DMS153 treated with DMSO at 0.1 percent for 48 hours (cell line): ENCODE measurements at regions not wholly inside any gene's neighbourhood (a gene's known extent, or its start where the extent isn't known, plus 50 kb on each side); places are given as distances from the start of the nearest gene placed in this dataset.

Experiments
- DNase-seq: peaks from one replicate; lab custom pipeline; 2025; ENCODE audit not compliant: unreplicated experiment; lab: John Stamatoyannopoulos, UW

GRCh38 chr16:79449067-79449769 lies 151.3 kb downstream of the MAF start:
- DNase-seq = no peak

GRCh38 chr16:79444572-79444971 lies 156.0 kb downstream of the MAF start:
- no peak for DNase-seq

GRCh38 chr16:79439901-79440300 lies 160.6 kb downstream of the MAF start:
- no peak for DNase-seq

- no peak for DNase-seq
Measured at GRCh38 chr16:79437764-79438751, 162.5 kb downstream of the MAF start.

- DNase-seq = no peak
Measured at GRCh38 chr16:79436885-79437284, 163.7 kb downstream of the MAF start.

- DNase-seq = no peak
Measured at GRCh38 chr16:79434771-79435170, 165.8 kb downstream of the MAF start.

GRCh38 chr16:79434092-79434491 lies 166.4 kb downstream of the MAF start:
- DNase-seq = no peak

- no peak for DNase-seq
Measured at GRCh38 chr16:79431923-79432322, 168.6 kb downstream of the MAF start.

GRCh38 chr16:79430191-79430678 lies 170.3 kb downstream of the MAF start:
- peak; percentile 39 for DNase-seq

GRCh38 chr16:79429381-79430190 lies 171.0 kb downstream of the MAF start:
- DNase-seq = no peak

- DNase-seq = peak; percentile 63
Measured at GRCh38 chr16:79426663-79427062, 173.9 kb downstream of the MAF start.

- no peak for DNase-seq
Measured at GRCh38 chr16:79422064-79422463, 178.5 kb downstream of the MAF start.

- DNase-seq = no peak
Measured at GRCh38 chr16:79421126-79421525, 179.4 kb downstream of the MAF start.

GRCh38 chr16:79420493-79420892 lies 180.0 kb downstream of the MAF start:
- DNase-seq = no peak

- no peak for DNase-seq
Measured at GRCh38 chr16:79419148-79419547, 181.4 kb downstream of the MAF start.

- no peak for DNase-seq
Measured at GRCh38 chr16:79417601-79418008, 182.9 kb downstream of the MAF start.

GRCh38 chr16:79415983-79416640 lies 184.4 kb downstream of the MAF start:
- no peak for DNase-seq

- DNase-seq = no peak
Measured at GRCh38 chr16:79412783-79413225, 187.7 kb downstream of the MAF start.

- DNase-seq = no peak
Measured at GRCh38 chr16:79411805-79412204, 188.7 kb downstream of the MAF start.

GRCh38 chr16:79411357-79411756 lies 189.2 kb downstream of the MAF start:
- no peak for DNase-seq
